Activated CD4-positive, alpha-beta T cell treated with anti-CD3 and anti-CD28 coated beads, Interleukin-2, Interleukin-4, amounts not matched to agents 100 ng/mL and 50 ng/mL, durations not matched to agents 16 hours and 8 hours (primary cell): ENCODE measurements at regions not wholly inside any gene's neighbourhood (a gene's known extent, or its start where the extent isn't known, plus 50 kb on each side); places are given as distances from the start of the nearest gene placed in this dataset.
"Not testable (repeated sequence)": the region's sequence is repeated elsewhere in the genome, so short reads cannot be mapped to it uniquely, and the experiment has no call there.

ENCODE experiments used
- DNase-seq: peaks from one replicate; pipeline ENCODE4 v3.0.0-alpha.2; 2020; ENCODE audit warnings: low spot score

DNA sequence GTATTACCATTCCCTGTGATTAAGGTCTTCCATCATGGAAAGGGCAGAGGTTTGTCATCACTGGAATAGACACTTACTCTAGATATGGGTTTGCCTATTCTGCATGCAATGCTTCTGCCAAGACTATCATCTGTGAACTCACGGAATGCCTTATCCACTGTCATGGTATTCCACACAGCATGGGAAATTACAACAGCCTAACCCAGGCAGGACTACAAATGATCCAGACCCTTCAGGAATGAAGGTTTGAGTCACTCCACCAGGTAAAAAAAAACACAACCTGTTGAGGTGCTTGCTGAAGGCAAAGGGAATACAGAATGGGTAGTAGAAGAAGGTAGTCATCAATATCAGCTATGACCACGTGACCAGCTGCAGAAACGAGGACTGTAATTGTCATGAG, 89.0 kb upstream of the RANBP6 start:
- not testable (repeated sequence) for DNase-seq

DNA sequence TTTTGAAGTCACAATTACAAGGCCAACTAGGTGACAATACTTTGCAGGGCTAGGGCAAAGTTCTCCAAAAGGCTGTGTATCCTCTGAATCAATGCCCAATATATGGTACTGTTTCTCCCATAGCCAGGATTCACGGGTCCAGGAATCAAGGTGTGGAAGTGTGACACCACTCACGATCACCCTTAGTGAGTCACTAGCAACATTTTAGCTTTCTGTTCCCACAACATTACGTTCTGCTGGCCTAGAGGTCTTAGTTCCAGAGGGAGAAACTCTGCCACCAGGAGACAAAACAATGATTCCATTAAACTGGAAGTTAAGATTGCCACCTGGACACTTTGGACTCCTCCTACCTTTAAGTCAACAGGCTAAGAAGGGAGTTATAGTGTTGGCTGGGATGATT, 88.5 kb upstream of the RANBP6 start:
- not testable (repeated sequence) for DNase-seq

DNA sequence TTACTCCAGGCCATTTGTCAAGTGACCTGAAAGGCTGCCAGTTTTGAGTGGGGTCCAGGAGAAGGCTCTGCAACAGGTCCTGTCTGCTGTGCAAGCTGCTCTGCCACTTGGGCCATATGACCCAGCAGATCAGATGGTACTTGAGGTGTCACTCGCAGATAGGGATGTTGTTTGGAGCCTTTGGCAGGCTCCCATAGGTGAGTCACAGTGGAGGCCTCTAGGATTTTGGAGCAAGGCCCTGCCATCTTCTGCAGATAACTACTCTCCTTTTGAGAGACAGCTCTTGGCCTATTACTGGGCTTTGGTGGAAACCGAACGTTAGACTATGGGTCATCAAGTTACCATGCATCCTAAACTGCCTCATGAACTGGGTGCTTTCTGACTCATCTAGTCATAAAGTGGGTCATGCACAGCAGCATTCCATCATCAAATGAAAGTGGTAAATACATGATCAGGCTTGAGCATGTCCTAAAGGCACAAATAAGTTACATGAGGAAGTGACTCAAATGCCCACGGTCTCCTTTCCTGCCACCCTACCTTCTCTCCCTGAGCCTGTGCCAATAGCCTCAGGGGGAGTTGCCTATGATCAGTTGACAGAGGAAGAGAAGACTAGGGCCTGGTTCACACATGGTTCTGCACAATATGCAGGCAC, 87.0 kb upstream of the RANBP6 start:
- peak; percentile 32 for DNase-seq

DNA sequence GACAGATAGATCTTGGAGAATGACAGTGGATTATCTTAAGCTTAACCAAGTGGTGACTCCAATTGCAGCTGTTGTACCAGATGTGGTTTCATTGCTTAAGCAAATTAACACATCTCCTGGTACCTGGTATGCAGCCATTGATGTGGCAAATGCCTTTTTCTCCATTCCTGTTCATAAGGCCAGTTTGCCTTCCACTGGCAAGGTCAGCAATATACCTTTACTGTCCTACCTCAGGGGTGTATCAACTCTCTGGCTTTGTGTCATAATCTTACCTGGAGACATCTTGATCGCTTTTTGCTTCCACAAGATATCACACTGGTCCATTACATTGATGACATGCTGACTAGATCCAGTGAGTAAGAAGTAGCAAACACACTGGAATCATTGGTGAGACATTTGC, 86.3 kb upstream of the RANBP6 start:
- not testable (repeated sequence) for DNase-seq

DNA sequence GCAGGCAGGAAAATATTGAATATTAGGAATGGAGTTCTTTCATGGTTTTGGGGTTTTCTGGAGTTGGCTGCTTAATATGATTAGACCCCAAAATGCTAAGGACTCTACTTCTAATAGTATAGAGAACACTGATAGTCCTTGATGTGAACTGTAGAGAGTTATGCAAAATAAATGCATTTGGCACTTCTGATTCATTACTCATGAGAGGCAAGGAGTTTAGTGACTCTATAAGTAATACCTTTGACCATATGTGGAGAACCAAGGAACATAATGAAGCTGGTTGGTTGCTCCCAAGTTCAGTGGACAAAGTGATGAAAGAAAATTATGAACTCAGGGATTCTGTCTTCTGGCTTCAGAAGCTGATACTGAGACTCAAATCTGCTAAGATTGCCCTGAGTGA, 83.9 kb upstream of the RANBP6 start:
- not testable (repeated sequence) for DNase-seq

DNA sequence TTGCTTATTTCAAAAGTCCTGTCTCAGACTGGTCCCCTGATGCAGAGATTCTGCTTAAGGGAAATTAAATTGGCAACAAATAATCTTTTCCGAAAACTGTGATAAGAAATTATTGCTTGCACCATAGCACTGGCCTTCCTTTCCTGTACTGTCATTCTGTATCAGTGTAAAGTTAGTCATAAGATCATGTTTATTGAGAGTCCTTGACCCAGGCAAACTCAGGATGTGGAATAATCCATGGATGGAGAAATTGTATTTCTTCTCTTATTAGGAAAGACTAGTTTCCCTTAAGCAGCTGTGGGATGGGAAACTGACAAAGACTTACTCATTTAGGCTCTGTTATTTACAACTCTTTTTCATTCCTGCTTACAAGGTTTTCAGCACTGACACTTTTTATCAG, 83.0 kb upstream of the RANBP6 start:
- DNase-seq: no peak

DNA sequence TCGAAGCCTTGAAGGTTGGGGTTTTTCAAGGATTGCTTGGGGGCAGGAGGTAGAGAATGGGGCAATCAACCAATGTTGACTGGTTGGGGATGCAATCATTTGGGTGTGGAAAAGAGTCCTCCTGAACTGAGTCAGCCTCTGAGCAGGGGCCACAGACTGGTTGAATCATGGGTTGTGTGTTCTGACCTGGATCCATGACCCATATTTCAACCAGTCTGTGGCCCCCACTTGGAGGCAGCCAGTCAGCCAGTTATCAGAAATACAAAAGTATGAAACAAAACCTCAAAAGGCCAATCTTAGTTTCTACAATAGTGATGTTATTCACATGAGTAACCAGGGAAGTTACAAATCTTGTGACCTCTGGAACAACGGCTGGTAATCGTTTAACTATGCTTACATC, 81.4 kb upstream of the RANBP6 start:
- peak; percentile 6 for DNase-seq

DNA sequence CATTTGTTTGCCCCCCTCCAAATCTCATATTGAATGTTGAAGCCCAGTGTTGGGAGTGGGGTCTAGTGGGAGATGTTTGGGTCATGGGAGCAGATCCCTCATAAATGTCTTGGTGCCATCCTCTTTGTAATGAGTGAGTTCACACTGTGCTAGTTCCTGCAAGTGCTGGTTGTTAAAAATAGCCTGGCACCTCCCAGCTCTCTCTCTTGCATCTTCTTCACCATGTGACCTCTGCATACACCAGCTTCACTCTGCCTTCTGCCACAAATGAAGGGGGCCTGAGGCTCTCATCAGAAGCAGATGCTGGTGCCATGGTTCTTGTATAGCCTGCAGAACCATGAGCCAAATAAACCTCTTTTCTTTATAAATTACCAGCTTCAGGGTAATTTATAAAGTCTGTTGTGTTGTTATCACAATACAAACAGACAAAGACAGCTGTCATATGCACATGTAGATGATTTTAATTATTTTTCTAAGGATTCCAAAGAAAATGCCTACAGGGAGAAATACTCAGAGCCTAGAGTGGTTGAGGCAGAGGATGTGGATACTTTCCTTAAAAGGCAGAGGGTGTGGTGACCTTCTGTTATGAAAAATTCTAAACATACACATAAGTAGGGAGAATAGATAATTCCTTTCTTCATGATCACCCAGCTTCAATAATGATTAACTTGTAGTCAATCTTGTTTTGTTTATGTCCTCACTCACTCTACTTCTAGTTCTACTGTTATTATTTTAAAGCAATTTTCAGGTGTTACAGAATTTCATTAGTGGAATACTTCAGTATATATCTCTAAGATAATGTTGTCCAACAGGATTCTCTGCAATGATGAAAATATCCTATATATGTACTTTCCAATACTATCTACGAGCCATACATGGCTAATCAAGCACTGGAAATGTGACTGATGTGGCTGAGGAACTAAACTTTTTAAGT, 75.1 kb upstream of the RANBP6 start:
- no peak for DNase-seq

DNA sequence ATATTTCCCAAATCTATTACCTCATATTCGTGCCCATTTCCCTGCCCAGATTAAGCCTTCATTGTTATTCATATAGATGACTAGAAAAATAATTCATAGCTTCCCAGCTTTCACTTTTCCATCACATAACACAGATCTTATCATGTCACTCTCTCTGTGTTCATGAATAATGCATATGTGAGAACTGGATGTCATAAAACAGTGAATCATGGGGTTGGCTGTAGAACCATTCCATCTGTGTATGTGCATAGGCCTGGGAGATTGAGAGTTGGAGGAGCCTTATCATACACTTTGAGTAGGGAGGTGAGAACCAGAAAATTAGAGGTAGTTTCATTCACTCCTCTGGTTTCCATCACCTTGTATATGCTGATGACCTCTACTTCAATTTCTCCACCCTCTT, 73.9 kb upstream of the RANBP6 start:
- no peak for DNase-seq

DNA sequence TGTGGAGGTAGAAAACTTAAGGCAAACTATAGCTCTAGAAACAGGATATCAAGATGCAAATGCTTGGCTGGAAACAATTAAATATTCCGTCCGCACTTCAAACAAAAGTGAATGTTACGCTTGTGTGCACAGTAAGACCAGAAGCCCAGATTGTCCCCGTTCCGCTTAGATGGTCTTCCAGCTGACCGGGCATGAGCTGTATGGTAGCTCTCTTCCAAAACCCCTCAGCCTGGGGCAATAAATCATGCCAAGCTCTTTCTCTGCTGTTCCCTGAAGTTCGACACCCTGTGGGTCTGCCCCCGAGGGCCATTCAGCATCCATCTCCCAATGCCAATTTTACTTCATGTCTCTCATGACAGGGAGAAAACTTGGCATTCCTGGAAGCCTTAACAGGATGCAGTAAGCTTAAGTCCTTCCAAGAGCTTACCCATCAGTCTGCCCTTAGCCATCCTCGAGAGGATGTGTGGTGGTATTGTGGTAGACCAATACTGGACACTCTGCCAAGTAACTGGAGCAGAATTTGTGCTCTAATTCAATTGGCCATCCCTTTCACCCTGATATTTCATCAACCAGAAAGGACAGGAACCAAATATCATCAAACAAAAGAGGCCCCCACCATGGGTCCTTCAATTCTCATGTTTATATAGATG, 70.7 kb upstream of the RANBP6 start:
- no peak for DNase-seq

DNA sequence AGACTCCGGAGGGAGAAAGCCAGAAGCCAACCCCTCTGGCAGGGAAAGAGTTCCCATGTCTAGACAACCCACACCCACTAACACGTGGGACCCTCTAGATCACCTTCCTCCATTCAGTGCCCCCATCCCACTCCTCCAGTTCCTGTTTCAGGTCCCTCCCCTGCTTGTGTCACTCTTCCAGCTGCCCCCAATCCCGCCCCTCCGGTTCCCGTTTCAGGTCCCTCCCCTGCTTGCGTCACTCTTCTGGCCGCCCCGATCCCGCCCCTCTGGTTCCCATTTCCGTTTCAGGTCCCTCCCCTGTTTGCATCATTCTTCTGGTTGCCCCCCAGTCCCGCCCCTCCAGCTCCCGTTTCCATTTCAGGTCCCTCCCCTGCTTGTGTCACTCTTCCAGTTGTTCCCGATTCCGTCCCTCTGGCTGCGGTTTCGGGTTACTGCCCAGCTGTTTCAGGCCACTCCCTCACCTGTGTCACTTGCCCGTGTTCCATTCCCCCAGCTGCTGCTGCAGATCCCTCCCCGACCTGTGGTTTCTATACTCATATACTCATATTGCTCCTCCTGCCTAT, 64.8 kb upstream of the RANBP6 start:
- DNase-seq: peak; percentile 25

DNA sequence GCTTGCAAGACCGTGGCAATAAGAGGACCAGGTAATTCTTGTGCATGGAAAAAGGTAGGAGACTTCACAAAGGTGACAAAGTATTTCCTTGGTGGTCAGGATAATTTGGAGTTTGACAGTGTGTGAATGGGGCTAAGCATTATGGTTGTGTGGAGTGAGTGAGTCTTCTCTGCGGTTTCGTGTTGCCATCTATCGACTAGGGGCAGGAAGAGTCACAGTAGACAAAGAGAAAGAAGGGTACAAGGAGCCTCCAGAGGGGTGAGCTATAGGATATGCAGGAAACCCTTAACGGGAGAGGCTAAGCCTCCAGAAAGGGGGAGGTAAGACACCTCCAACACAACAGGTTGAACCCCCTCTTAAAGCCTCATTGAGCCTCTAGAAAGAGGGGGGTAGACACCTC, 64.0 kb upstream of the RANBP6 start:
- DNase-seq: no peak

DNA sequence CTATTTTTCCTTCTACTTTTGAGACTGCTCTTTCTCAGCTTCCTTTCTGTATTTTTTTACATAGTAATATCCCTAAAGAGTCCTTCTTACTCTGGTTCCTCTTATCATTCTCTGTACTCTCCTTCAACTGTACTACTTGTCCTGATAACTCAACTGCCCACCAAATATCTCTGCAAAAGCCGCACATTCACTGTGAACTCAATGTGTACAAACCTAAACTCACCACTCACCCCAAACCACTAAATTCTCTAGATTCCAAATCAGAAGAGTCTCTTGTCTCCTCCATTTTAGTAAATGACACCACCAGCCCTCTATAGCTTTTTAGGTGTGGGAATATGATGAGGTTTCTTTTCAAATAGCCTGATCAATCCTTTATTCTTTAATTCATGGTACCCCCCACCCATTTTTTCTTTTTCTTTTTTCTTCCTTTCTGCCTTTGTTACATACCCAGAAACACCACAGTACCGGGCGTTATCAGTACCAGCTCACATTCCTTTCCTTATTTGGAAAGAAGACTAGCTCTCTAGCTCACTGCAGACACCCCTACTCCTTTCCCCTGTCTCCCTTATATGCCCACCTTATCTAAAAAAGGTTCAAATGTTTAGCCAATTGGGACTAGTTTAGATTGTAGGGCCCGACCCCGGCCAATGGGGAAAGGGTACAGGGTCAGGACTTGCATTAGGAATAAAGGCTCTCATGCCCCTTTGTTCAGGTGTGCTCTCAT, 63.1 kb upstream of the RANBP6 start:
- no peak for DNase-seq

DNA sequence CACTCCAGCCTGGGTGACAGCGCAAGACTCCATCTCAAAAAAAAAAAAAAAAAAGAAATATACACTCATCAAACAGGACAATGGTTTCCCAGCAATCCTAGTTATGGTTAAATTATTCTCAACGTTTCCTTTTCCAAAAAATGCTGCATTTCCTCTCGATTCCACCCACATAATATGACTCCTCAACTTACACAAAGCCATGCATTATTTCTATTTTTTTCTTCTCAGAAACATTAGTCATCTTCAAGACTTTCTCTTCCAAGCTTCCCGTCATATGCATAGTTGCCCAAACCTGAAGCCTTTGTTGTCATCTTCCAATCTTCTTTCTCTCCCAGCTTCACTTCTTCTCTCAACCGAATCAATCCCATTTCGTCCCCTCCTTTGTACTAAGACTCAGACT, 61.4 kb upstream of the RANBP6 start:
- no peak for DNase-seq

DNA sequence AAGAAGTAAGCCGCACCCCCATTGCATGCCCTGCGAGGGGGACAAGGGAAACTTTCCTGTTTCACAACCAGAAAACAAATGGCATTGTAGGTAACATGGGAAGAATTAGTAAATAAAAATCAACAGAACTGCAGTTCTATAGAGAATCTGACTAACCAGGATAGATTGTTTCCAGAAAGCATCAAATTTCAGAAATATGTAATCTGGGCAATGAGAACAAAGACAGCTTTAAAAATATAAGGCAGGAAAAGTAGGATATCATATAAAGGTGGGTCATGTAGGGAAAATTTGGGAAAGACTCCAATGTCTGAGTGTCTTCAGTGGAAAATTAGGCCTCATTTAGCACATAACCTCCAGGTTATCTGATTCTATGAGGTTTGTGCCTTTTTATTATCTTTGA, 58.3 kb upstream of the RANBP6 start:
- no peak for DNase-seq

DNA sequence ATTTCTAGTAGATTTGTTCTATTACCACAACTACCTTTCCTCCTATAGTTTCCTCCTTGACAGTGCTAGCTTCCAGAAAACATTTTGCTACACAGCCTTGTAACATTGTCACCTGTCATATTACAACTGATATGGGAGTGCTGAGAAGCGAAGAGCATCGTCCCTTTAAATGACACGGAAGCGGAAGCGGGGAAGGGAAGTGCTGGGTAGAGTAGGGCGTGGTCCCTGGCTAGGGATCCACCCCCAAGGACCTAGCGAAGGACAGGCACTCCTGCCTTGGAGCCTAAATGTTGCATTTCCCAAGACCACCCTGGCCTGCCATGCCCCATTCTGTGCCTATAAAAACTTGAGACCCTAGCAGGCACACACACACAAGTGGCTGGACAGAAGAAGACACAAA, 57.4 kb upstream of the RANBP6 start:
- DNase-seq: no peak

DNA sequence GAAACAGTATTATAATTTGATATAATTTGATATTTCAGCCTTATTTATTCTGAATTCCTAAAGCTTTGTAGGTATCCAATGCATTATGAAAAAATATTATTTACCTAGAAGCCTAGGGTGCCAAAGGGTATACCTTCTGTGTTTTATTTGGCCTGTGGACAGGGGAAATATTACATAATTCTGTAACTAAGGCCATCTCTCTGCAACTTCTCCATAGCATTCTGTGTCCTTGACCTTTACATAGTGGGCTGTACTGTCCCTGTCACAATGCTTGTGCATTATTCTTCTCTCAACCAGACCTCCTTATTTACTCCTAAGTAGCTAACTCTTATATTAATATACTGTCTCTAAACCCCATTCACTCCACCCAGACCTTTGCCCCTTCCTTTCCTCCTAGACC, 57.0 kb upstream of the RANBP6 start:
- DNase-seq: no peak

DNA sequence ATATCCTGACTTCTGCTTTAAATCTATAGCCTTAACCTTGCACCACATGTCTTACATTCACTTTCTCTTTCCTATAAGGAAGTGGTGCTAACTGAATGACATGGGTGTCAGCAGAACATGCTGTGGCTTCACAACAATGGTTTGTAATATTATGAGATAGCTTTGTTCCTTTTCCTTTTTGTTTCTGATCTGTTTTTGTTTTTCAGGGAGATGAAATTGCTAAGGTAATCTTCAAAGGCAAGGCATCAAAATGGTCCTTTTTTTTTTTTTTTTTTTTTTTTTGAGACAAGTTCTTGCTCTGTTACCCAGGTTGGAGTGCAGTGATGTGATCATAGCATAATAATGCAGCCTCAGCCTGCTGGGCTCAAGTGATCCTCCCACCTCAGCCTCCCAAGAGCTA, 53.6 kb upstream of the RANBP6 start:
- peak; percentile 30 for DNase-seq

DNA sequence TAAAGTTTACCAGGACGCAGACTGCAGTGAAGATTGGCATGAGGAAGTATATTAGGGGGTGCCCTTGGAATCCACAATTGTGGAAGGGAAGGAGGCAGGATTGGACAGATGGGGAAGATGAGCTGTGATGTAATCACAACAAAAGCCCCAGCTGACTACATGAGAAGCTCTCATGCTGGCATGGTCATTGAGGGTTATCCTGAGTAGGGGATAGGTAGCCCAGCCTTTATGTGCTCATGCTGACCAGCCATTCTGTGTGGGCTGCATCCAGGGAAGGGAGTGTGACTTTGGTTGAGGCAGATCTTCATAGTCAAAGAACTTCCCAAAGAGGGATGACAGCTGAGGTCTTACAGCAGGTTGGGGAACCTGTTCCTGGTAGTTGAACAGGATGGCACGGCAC, 52.0 kb upstream of the RANBP6 start:
- no peak for DNase-seq
